ENCODE measurements at regions not wholly inside any gene's neighbourhood (a gene's known extent, or its start where the extent isn't known, plus 50 kb on each side); places are given as distances from the start of the nearest gene placed in this dataset.

DNA sequence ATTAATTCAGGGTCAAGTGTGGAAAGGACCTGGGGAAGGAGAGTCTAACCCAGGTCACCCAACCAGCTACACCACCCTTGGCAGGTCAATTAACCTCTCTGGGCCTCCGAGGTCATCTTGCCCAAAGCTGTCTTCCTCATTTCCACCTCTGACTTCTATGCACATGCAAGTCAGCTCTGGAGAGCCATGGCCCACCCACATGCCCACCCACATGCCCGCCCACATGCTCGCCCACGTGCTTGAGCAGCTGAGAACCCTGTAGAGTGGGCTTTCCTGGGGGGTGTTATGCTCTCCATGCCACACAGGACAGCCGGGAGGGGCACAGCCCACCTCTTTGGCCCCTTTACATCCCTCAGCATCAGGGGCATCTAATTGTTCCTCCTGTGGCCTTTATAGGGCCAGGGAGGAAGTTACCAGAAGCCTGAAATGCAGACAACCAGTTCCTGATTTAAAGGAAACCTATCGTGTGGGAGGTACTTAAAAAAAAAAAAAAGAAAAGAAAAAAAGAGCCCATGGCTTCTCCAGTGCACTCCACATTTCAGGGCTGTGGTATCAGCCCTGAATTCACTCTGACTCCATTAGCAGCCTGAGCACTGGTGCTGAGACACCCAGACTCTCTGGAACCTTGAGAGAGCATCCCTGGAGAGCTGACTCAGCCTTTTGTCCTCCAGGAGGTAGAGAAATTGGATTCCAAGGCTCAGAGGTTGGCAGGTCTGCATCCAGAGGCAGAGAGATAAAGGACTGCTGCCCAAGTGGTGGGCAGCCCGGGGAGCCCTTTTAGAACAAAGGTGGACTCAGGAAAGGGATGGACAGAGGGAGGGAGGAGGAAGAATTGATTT, 176.2 kb upstream of the ZMIZ1 start:
- DNase-seq (ENCODE audit: low read depth in 4 of 4, low spot score in 2 of 4), result no peak

DNA sequence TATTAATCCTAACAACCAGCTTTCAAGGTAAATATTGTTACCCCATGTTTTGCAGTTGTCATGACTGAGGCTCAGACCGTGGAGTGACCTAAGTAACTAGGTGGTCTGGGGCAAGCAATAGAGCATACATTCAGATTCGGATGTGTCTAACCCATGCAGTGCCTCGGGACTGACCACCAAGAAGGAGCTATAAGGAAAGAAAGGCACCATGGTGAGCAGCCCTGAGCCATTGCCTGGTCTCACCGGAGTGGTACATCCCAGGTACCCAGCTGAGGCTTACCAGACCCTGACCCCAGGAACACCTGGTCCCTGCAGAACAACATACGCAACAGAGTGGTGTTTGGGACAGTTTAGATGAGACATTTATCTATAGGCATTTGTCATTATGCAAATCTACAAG, 175.5 kb upstream of the ZMIZ1 start:
- no peak for DNase-seq (ENCODE audit: low read depth in 4 of 4, low spot score in 2 of 4)

DNA sequence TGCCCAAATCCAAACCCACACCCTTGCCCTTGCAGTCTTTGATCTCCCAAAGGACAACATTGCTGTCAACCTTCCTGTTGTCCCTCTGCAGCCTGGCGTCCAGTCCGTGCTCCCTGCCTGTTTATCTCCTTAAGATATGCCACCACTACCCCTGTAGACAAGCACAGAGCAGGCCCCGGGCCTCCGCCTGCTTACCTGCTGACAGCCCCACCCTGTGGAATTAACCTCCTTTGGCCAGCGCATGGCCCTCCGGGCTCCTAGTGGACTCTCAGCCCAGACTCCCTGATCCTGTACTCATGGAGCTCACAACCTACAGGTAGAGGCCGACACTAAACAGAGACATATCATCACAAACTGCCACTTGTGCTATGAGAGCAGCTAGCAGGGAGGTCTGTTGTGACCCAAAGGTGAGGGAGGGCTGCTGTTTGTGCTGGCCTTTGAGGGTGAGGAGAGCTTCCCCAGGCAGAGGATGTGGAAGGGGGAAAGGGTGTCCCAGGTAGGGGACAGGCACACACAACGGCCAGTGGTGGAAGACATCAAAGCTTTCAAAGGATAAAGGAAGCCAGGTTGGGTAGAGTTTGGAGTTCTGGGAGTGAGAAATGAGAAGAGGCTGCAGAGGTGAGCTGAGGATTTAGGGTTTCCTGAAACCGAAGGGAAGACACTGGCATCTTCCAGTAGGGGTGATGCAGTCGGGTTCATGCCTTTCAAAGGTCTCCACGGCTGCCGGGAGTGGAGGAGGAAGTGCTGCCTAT, 174.5 kb upstream of the ZMIZ1 start:
- DNase-seq (ENCODE audit: low read depth in 4 of 4, low spot score in 2 of 4), result no peak

DNA sequence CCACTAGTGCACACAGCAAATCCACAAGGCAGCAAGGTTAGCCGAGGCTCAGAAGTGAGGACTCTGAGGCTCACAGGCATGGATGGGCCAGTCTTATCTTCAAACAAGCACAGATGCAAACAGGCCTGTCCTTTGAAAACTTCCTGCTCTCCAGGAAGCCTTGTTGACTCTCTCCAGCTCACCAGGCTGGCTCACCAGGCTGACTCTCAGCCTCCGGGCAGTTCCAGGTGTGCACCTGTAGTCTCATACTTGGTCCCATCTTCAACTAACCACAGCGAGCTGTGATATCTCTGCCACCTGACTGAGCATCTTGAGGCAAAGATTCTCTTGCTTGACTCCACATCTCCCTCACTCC, 173.9 kb upstream of the ZMIZ1 start:
- no peak for DNase-seq (ENCODE audit: low read depth in 4 of 4, low spot score in 2 of 4)

DNA sequence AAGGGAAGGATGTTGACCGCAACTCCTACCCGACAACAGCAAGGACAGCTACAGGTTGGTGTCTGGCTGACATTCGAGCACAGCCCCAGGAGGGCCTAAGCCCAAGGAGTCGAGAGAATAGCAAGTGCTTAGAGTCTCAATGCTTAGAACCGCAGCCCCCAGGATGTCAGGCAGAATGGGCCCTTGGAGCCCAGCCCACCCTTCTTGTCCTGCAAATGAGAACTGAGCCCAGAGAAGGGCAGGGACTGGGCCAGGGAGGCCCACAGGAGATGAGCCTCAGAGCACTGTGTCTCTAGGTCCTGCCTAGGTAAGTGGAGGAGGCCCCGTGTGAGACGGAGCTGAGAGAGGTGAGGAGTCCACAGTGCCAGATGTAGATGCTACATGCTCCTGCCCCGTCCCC, 173.3 kb upstream of the ZMIZ1 start:
- no peak for DNase-seq (ENCODE audit: low read depth in 4 of 4, low spot score in 2 of 4)

DNA sequence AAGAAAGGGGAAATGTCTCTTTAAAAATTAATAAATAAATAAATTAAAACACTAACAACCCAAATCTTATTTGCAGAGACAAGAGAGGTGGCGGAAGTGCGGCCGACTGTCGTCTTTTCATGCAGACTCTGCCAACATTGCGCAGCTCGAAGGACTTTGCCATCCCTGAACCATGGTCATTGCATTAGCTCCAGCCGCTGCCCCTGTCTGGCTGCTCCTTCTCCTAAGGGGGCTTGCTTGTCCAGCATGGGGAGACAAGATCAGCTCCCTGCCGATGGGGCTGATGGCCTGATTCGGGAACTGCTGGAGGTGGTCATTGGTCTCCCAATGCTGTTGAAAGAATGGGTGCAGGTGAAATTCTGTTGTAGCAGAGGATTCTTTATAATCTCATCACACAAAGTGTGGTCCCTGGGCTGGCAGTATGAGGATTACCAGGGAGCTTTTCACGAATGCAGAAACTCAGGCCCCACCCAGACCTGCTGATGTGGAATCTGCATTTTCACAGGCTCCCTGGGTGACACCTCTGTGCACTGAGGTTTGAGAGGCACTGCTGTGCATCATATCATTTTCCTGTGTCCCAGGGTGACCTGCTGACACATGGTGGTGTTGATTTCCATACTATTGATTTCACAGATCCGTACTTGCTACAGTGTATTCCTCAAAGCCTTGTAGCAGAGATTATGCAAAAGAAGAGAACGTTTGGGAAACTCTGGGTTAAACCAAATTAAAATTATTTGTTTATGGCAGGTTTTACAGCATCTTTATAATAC, 172.4 kb upstream of the ZMIZ1 start:
- DNase-seq (ENCODE audit: low read depth in 4 of 4, low spot score in 2 of 4), result no peak

DNA sequence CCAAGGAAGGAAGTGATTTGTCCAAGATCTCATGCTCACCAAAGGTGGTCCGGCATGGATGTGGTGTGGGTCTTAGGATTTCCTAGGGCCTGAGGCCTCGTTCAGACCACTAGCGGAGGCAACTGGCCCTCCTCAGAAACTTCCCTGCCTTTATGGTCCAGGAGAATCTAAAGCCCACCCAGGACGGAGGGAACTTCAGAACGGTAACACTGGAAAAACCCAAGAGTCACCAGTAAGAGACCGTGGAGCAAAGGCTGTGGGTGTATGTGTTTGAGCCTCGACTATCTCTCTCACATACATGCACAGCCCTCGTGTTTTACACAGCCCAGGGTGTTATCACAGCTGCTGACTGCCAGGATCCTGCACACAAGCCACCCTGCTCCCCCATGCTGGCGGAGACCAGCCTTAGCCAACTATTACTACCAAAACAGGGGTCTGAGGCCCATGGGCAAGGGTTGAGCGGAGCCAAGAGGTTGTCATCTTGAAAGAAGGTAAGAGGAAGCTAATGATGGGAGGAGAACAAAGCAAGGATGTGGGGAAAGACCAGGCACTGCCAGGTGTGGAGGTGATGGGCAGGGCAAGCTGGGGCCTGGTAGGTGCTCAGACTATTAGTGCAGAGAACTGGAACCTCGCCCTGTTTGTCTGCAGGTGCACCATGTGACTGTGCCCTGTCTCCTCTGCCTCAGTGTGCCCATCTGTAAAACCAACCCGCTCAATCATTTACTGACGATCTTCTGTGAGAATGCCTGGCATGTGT, 170.2 kb upstream of the ZMIZ1 start:
- DNase-seq (ENCODE audit: low read depth in 4 of 4, low spot score in 2 of 4), result no peak

DNA sequence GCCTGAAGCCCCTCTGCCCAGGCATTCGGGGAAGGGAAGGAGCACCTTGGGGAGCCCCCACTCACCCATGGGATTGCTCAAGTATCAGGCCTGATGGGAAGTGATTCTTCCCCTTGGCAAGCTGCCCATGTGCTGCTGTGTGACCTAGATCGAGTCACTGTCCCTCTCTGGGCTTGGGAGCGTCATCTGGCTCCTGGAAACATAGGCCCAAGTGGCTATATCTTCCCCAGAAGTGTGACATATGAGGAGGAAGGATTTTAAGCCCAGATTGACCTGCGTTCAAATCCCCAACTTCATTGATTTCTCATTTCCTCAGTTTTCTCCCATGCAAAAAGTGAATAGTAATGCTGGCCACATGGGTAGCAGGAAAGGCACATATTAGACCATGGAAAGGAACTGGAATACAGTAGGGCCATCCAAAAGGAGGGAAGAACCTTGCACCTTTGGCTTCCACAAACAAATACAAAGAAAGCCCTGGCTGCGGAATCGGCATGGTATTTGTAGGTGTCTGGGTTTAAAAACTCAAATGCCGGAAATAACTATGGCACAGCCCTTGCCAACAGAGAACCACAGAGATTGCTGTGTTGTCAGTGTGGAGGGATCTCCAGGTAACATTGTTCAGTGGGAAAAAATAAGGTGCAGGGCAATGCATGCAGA, 169.5 kb upstream of the ZMIZ1 start:
- no peak for DNase-seq (ENCODE audit: low read depth in 4 of 4, low spot score in 2 of 4)

DNA sequence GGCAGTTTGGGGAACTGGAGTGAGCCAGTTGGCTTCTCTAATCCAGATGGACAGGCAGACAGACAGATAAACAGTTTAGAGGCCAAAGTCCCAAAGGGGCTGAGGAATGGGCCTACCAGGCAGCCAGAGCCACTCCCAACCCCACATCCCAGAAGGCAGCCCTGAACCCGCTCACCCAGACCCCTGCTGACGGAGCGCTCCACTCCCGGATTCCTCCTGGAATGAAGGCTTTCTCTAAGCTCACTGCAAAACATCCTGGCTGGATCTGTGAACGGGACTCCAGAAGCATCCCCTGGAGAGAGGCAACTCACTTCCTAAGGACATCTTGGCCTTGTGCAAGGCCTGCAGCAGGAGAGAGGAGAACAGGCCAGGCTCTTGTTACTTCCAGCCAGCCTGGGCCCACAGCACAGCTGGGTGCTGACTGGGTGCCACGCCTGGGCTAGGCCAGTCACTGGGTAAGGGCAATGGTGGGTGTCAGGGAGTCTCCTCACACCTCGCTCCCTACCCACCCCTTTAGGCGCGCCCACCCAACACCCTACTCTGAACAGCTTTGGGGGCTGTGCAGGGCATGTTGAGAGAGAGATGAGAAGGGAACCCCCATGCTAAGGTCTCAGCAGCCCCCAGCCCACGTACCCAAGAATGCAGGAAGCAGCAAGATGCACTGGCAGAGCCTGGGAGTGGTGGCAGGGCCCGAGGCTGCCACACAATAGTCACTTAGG, 168.6 kb upstream of the ZMIZ1 start:
- no peak for DNase-seq (ENCODE audit: low read depth in 4 of 4, low spot score in 2 of 4)

DNA sequence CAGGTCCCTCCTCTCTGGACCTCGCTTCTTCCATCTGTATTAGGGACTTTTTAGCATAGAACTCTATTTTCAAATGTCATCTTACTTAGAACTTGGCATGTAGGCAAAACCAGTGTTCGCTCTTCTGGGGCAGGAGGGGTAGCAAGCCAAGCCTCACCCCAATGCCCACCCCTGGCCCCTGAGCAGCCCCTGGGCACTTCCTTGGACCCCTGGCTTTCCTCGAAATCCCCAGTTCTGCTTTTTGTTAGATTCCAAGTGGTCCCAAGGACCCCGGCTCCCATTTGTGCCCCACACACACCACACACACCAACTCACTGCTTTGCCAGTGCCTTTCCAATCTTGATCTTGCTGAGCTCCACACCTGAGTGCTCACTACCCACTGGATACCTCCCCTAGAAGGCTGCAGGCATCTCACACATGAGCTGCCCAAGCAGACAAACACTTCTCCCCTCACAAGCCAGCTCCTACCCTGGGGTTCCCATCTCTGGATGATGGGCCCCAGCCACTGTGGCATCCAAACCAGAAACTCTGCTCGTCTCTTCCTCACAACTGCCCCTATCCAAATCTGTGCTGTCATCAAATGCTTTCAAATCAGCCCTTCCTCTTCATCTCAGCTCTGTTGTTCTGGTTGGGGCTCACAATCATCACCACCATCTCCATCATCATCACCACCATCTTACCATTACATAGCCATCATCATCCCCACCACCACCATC, 167.9 kb upstream of the ZMIZ1 start:
- no peak for DNase-seq (ENCODE audit: low read depth in 4 of 4, low spot score in 2 of 4)

DNA sequence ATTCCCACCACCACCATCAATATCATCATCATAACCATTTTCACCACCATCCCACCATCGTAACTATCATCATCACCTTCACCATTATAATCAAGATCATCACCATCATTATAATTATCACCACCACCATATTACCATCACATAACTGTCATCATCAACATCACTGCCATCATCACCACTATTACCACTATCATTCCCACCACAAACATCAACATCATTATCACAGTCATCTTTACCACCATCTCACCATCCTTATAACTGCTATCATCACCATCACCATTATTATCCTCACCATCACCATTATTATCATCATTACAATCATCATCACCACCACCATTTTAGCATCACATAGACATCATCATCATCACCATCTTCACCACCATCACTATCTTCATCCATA, 167.1 kb upstream of the ZMIZ1 start:
- DNase-seq (ENCODE audit: low read depth in 4 of 4, low spot score in 2 of 4), result no peak

DNA sequence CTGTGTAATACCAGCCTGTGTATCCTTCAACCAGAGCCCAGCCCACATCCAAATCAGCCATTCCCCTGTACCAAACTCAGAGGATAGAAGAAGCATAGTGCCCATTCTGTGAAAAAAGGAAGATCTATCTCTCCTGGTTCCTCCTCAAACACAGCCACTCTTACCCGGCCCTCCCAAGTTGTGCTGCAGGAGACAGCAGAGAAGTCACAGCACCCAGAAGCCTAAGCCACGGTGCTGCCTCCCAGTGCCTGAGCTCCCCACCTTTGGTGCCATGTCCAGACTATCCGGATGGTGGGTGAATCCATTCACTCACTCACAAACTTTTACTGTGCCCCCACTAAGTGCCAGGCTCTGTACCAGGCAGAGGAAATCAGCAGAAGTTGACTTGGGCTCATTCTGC, 166.0 kb upstream of the ZMIZ1 start:
- no peak for DNase-seq (ENCODE audit: low read depth in 4 of 4, low spot score in 2 of 4)

DNA sequence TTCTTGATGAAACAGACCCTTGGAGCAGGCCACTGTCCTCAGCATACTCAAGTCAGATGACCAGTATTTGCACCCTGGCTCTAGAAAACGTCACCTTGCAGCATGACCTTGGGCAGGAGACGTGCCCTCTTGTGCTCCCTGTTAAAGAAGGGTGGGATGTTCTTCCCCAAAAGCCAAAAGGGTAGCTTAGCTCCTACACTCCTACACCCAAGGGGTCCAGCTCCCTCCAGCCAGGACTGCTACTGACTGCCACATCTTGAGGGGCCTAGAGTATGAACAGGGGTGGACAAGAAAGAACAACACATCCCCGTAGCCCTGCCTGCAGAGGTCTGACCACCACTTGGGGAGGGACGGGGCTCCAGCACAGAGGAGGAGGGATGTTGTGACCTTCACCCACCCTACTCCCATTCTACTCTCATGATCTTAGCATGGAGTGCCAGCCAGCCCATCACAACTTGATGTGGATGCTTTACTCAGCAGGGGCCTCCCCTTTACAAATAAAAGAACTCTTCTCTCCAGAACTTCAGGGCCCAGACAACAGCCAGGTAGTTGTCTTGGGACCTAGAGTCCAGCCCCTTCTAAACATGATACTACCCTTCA, 165.3 kb upstream of the ZMIZ1 start:
- no peak for DNase-seq (ENCODE audit: low read depth in 4 of 4, low spot score in 2 of 4)

DNA sequence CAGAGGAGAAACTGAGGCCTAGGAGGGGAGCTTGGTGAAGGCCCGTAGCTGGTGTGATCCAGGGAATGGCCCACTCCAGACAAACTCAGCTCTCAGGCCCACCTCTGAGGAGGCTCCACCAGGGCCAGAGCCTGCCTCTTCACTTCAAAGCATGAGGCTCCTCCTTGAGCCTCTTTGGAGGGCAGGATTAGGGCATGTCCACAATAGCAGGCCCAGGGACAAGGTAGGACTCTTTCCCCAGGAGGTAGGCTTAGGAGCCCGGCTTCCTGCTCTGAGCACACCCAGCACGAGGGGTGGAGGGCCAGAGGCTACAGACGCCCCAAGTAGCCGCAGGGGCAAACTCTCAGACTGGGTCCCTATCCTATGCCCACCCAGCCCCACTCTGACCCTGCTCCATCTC, 164.6 kb upstream of the ZMIZ1 start:
- no peak for DNase-seq (ENCODE audit: low read depth in 4 of 4, low spot score in 2 of 4)

DNA sequence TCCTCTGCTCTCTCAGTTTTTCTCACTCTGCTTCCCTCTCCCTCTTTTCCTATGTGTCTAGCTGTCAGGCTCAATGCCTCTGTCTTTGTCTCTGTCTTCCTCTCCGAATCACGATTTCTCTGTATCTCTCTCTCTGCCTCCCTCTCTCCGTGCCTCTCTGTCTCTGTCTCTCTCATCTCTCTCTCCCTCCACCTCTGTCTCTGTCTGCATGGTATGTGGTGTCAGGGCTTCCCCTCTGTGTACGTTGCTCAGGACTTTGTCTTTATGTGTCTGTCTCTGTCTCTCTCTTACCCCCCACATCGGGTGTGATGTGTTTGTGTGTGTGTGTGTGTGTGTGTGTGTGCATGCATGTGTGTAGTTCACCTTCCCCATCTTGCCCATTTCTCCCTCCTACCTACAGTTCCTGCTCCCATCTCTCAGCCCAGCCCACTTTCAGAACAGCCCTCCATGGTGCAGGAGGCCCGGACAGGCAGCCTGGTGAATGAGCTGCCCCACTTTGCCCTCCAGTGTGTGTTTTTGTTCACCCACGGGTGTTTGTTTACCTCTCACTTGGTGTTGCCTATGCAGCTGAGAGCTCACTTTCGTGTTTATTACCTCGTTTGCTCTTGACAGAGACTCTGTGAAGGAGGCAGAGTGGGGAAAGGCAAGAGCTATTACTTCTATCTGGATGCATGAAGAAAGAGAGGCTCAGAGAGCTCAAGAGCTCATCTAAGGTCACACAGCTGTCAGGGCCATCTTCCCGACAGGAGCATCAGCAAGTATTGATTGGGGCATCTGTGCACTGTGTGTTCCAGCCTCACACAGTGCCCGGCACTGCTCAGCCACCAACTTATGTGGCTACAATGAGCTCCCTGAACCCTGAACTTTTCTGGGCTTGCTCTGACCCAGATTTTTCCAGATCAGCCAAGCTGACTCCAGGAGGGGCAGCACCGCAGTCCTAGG, 163.5 kb upstream of the ZMIZ1 start:
- DNase-seq (ENCODE audit: low read depth in 4 of 4, low spot score in 2 of 4), result no peak

DNA sequence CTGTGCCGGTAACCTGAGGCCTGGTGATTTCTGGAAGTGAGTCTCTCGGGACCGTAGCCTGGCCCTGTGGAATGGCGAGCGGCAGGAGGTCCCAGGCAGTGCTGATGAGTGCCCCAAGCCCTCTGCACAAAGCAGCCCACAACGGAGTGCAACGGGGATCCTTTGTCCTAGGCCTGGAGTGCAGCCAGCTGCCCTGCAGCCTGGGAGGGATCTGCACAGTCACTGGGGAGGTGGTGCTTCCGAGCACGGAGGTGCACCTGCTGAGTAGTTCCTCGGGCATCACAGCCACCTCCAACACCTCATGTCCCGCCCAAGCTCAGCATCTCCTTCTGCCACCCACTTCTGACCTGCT, 162.8 kb upstream of the ZMIZ1 start:
- no peak for DNase-seq (ENCODE audit: low read depth in 4 of 4, low spot score in 2 of 4)

DNA sequence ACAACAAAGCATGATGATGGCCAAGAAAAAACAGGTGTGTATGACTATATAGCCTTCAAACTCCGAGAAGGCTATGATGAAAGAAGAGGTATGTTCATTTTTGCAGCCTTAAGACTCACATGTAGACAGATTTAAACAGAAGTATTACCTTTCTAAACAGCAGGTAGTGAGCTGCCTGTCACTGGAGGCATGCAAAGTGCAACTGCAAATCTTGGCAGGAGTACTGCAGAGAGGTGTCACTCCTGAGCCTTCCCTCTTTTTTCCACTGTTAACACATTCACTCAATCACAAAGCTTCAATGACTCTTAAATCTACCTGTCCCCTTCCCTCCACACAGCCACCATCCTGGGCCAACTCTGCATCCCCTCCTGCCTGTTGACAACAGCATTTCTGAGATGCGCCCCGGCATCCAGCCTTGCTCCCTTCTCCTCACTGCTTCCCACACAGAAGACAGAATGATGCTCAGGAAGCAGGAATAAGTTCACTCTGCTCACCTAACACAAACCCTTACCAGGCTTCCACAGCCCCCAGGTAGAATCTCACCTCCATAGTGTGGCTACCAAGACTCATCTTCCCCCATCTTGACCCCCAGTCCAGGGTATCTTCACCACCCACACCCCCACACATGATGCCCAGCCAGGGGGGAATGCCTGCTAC, 161.9 kb upstream of the ZMIZ1 start:
- DNase-seq (ENCODE audit: low read depth in 4 of 4, low spot score in 2 of 4), result no peak
